IPS DF 6.9 (cell line): ENCODE measurements at regions not wholly inside any gene's neighbourhood (a gene's known extent, or its start where the extent isn't known, plus 50 kb on each side); places are given as distances from the start of the nearest gene placed in this dataset.

Experiments
- DNase-seq: peaks from one replicate; pipeline ENCODE4 v3.0.0-alpha.2; 2013; ENCODE audit warnings: low read depth, low spot score
- H3K27ac ChIP-seq: one replicate; pipeline ENCODE4 v1.5.1; 2013; ENCODE audit warnings: low read length, control low read depth
- H3K27me3 ChIP-seq: 2 replicates; pipeline ENCODE4 v1.6.1; 2013; ENCODE audit warnings: mild to moderate bottlenecking, low read length; ENCODE audit not compliant: control insufficient read depth, insufficient read depth
- H3K36me3 ChIP-seq: 2 replicates; pipeline ENCODE4 v1.6.1; 2013; ENCODE audit warnings: low read length; ENCODE audit not compliant: control insufficient read depth, insufficient read depth
- H3K4me1 ChIP-seq: 2 replicates; pipeline ENCODE4 v1.6.1; 2013; ENCODE audit warnings: low read length; ENCODE audit not compliant: control insufficient read depth, insufficient read depth
- H3K4me3 ChIP-seq: 2 replicates; pipeline ENCODE4 v1.5.1; 2013; ENCODE audit warnings: mild to moderate bottlenecking, low read length
- H3K9me3 ChIP-seq: 2 replicates; pipeline ENCODE4 v1.6.1; 2013; ENCODE audit warnings: low read length, inconsistent platforms; ENCODE audit not compliant: control insufficient read depth, insufficient read depth
- WGBS: extraction: QIAGEN DNeasy Blood & Tissue Kit; methylation state at CpG from one replicate; pipeline ENCODE4 v1.1.7; 2013; ENCODE audit warnings: mixed read lengths, missing lambda C conversion rate; ENCODE audit not compliant: insufficient read length, insufficient coverage; 5-methylcytosine and 5-hydroxymethylcytosine counted together

GRCh38 chr4:85094735-85095134 is 128.2 kb upstream of the WDFY3 start:
- Histone ChIP-seq H3K36me3 (no peaks in the 10 kb centered on the region), H3K4me3 (no peak overlapping the region), H3K27me3 (no peaks in the 10 kb centered on the region), H3K27ac (no peak overlapping the region), H3K9me3 (no peaks in the 10 kb centered on the region), H3K4me1 (no peaks in the 10 kb centered on the region)
- no peak for DNase-seq
- WGBS, result no CpG with 5 or more reads among the region's 1 CpG

GRCh38 chr4:85102606-85103005 is 136.1 kb upstream of the WDFY3 start:
- WGBS, result no CpG with 5 or more reads among the region's 1 CpG
- no peaks in the 10 kb centered on the region for H3K4me1 ChIP-seq
- H3K27ac ChIP-seq, result no peak overlapping the region
- no peak for DNase-seq
- H3K27me3 ChIP-seq, result no peaks in the 10 kb centered on the region
- no peak overlapping the region for H3K4me3 ChIP-seq
- no peaks in the 10 kb centered on the region for H3K36me3 ChIP-seq
- no peaks in the 10 kb centered on the region for H3K9me3 ChIP-seq

GRCh38 chr4:85106166-85106565 is 139.7 kb upstream of the WDFY3 start:
- no peaks in the 10 kb centered on the region for H3K27me3 ChIP-seq
- H3K4me1 ChIP-seq, result no peaks in the 10 kb centered on the region
- H3K9me3 ChIP-seq, result no peaks in the 10 kb centered on the region
- H3K27ac ChIP-seq, result no peak overlapping the region
- no peaks in the 10 kb centered on the region for H3K36me3 ChIP-seq
- no peak for DNase-seq
- H3K4me3 ChIP-seq, result no peak overlapping the region

- Histone ChIP-seq H3K4me1 (no peaks in the 10 kb centered on the region), H3K36me3 (no peaks in the 10 kb centered on the region), H3K9me3 (no peaks in the 10 kb centered on the region), H3K27ac (no peak overlapping the region), H3K27me3 (no peaks in the 10 kb centered on the region), H3K4me3 (no peak overlapping the region)
- WGBS, result no CpG with 5 or more reads among the region's 5 CpGs
- no peak for DNase-seq
Observed at GRCh38 chr4:85106805-85107336, 140.4 kb upstream of the WDFY3 start.

GRCh38 chr4:85107553-85107952 is 141.1 kb upstream of the WDFY3 start:
- H3K4me1 ChIP-seq, result no peaks in the 10 kb centered on the region
- WGBS, result no CpG with 5 or more reads among the region's 5 CpGs
- no peaks in the 10 kb centered on the region for H3K36me3 ChIP-seq
- H3K9me3 ChIP-seq, result no peaks in the 10 kb centered on the region
- no peak for DNase-seq
- no peaks in the 10 kb centered on the region for H3K27me3 ChIP-seq
- H3K4me3 ChIP-seq, result no peak overlapping the region
- no peak overlapping the region for H3K27ac ChIP-seq

GRCh38 chr4:85113706-85114105 is 147.2 kb upstream of the WDFY3 start:
- no peak overlapping the region for H3K4me3 ChIP-seq
- H3K36me3 ChIP-seq, result no peaks in the 10 kb centered on the region
- WGBS, result no CpG with 5 or more reads among the region's 3 CpGs
- DNase-seq, result no peak
- no peaks in the 10 kb centered on the region for H3K4me1 ChIP-seq
- no peak overlapping the region for H3K27ac ChIP-seq
- H3K9me3 ChIP-seq, result no peaks in the 10 kb centered on the region
- H3K27me3 ChIP-seq, result no peaks in the 10 kb centered on the region

- Histone ChIP-seq H3K27ac (no peak overlapping the region), H3K4me3 (no peak overlapping the region), H3K27me3 (no peaks in the 10 kb centered on the region), H3K9me3 (no peaks in the 10 kb centered on the region), H3K36me3 (no peaks in the 10 kb centered on the region), H3K4me1 (no peaks in the 10 kb centered on the region)
- no peak for DNase-seq
- WGBS, result no CpG with 5 or more reads among the region's 3 CpGs
Observed at GRCh38 chr4:85114526-85114925, 148.0 kb upstream of the WDFY3 start.

- H3K27ac ChIP-seq, result no peak overlapping the region
- H3K36me3 ChIP-seq, result no peaks in the 10 kb centered on the region
- H3K9me3 ChIP-seq, result no peaks in the 10 kb centered on the region
- H3K27me3 ChIP-seq, result no peaks in the 10 kb centered on the region
- H3K4me3 ChIP-seq, result no peak overlapping the region
- DNase-seq, result no peak
- no peaks in the 10 kb centered on the region for H3K4me1 ChIP-seq
Observed at GRCh38 chr4:85116008-85116407, 149.5 kb upstream of the WDFY3 start.

GRCh38 chr4:85125688-85126087 is 159.2 kb upstream of the WDFY3 start:
- H3K4me3 ChIP-seq, result no peak overlapping the region
- H3K36me3 ChIP-seq, result no peaks in the 10 kb centered on the region
- no CpG with 5 or more reads among the region's 1 CpG for WGBS
- no peaks in the 10 kb centered on the region for H3K27me3 ChIP-seq
- no peaks in the 10 kb centered on the region for H3K9me3 ChIP-seq
- DNase-seq, result no peak
- H3K4me1 ChIP-seq, result no peaks in the 10 kb centered on the region; the same call in 1 of the 2 replicates
- H3K27ac ChIP-seq, result no peak overlapping the region

- no peaks in the 10 kb centered on the region for H3K36me3 ChIP-seq
- DNase-seq, result no peak
- H3K27me3 ChIP-seq, result no peaks in the 10 kb centered on the region
- H3K27ac ChIP-seq, result no peak overlapping the region
- no CpG with 5 or more reads among the region's 6 CpGs for WGBS
- no peak overlapping the region for H3K4me3 ChIP-seq
- no peaks in the 10 kb centered on the region for H3K9me3 ChIP-seq
- no peaks in the 10 kb centered on the region; the same call in 1 of the 2 replicates for H3K4me1 ChIP-seq
Observed at GRCh38 chr4:85126991-85127591, 160.6 kb upstream of the WDFY3 start.

- no CpG with 5 or more reads among the region's 10 CpGs for WGBS
- H3K27me3 ChIP-seq, result no peaks in the 10 kb centered on the region
- H3K4me1 ChIP-seq, result no peaks in the 10 kb centered on the region; the same call in 1 of the 2 replicates
- no peaks in the 10 kb centered on the region for H3K9me3 ChIP-seq
- no peaks in the 10 kb centered on the region for H3K36me3 ChIP-seq
- DNase-seq, result peak; percentile 25
- H3K27ac ChIP-seq, result no peak overlapping the region
- no peak overlapping the region for H3K4me3 ChIP-seq
Observed at GRCh38 chr4:85127653-85128052, 161.2 kb upstream of the WDFY3 start.
